ENCODE measurements at regions not wholly inside any gene's neighbourhood (a gene's known extent, or its start where the extent isn't known, plus 50 kb on each side); places are given as distances from the start of the nearest gene placed in this dataset.

DNA sequence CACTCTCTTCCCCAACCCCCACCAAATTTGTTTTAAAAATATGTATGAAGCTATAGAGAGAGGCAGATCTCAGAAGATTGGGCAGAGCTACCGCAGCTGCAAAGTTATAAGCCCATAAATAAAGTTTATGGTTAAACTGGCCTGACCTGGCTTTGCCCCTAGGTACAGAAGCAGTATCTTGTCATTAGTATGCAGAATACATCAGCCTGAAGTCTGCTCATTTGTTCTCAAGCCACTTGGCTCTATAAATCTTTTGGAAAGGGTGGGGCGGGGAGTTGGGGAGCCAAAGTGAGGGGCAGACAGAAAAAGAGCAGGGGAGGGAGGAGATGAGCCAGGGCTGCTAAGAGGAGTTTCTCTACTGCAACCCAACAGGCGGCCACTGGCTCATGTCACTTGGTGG, 113.2 kb downstream of the SOX9 start:
- Mint-ChIP-seq H3K36me3 (ENCODE audit: unreplicated experiment) (no peaks in the 10 kb centered on the region), H3K27ac (ENCODE audit: unreplicated experiment) (no peak overlapping the region), H3K27me3 (ENCODE audit: unreplicated experiment) (peaks cover 31% of the 10 kb centered on the region), H3K9me3 (ENCODE audit: unreplicated experiment) (no peaks in the 10 kb centered on the region), H3K4me1 (ENCODE audit: unreplicated experiment) (no peaks in the 10 kb centered on the region), H3K4me3 (ENCODE audit: unreplicated experiment) (no peak overlapping the region)
- DNase-seq (ENCODE audit: extremely low spot score, unreplicated experiment): no peak
- TF ChIP-seq, protein P1, sequence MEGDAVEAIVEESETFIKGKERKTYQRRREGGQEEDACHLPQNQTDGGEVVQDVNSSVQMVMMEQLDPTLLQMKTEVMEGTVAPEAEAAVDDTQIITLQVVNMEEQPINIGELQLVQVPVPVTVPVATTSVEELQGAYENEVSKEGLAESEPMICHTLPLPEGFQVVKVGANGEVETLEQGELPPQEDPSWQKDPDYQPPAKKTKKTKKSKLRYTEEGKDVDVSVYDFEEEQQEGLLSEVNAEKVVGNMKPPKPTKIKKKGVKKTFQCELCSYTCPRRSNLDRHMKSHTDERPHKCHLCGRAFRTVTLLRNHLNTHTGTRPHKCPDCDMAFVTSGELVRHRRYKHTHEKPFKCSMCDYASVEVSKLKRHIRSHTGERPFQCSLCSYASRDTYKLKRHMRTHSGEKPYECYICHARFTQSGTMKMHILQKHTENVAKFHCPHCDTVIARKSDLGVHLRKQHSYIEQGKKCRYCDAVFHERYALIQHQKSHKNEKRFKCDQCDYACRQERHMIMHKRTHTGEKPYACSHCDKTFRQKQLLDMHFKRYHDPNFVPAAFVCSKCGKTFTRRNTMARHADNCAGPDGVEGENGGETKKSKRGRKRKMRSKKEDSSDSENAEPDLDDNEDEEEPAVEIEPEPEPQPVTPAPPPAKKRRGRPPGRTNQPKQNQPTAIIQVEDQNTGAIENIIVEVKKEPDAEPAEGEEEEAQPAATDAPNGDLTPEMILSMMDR (IDR thresholded peaks at IDR 0.05): no peak

DNA sequence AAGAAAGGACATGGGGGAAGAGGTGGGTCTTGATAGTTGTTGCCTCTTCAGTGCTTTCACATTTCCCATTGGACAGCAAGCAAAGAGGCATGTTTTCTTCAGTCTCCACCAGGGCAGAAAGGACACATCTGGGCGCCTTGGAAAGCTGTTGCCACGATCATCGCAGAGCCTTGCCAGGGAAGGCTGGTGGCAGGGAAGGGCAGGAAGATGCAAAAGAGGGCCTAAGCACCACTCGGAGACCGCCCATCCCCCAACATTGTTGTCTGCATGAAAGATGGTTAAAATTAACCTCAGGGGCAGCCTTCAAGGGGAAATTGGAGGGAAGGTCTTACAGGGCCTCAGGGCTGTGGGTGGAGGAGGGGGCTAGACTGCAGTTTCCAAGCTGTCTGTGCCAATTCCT, 114.2 kb downstream of the SOX9 start:
- Mint-ChIP-seq H3K4me3 (ENCODE audit: unreplicated experiment) (no peak overlapping the region), H3K27me3 (ENCODE audit: unreplicated experiment) (peaks cover 33% of the 10 kb centered on the region), H3K4me1 (ENCODE audit: unreplicated experiment) (no peaks in the 10 kb centered on the region)

DNA sequence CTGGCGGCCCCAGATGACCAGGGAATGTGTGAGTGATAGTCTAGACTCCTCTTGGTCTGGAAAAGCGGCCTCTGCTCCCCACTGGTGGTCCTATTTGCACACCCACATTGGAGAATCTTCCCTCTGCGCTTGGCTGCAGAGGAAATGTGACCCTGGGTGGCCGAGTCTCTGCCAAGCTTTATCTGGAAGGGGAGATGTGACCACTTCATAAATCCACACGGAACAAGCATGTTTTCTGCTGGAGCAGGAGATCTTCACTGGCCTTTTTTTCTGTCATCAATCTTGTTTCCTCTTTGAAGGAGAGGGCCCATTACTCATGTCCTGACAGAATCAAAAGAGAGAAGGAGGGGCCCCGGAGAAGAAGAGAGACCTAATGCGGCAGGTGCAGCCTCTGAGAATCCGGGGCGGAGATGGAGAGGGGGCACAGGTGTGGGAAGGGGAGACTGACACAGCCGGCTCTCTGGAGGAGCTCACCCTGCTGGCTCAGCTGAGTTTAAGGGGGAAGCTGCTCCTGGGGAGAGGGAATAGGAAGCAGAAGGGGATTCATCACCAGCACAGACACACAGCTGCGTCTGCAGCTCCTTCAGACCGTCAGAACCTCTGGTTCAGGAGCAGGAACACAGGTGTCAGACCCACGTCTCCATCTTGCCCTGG, 116.3 kb downstream of the SOX9 start:
- no peaks in the 10 kb centered on the region for H3K36me3 Mint-ChIP-seq (ENCODE audit: unreplicated experiment)
- TF ChIP-seq, protein P1 (IDR thresholded peaks at IDR 0.05): no peak
- H3K27ac Mint-ChIP-seq (ENCODE audit: unreplicated experiment): no peak overlapping the region
- H3K9me3 Mint-ChIP-seq (ENCODE audit: unreplicated experiment): no peaks in the 10 kb centered on the region
- peaks cover 32% of the 10 kb centered on the region for H3K27me3 Mint-ChIP-seq (ENCODE audit: unreplicated experiment)
- DNase-seq (ENCODE audit: extremely low spot score, unreplicated experiment): no peak
- no peaks in the 10 kb centered on the region for H3K4me1 Mint-ChIP-seq (ENCODE audit: unreplicated experiment)
- H3K4me3 Mint-ChIP-seq (ENCODE audit: unreplicated experiment): no peak overlapping the region

More for the DNA sequence above, 114.2 kb downstream of the SOX9 start:
- DNase-seq (ENCODE audit: extremely low spot score, unreplicated experiment): no peak
- Mint-ChIP-seq H3K27ac (ENCODE audit: unreplicated experiment) (no peak overlapping the region), H3K9me3 (ENCODE audit: unreplicated experiment) (no peaks in the 10 kb centered on the region), H3K36me3 (ENCODE audit: unreplicated experiment) (no peaks in the 10 kb centered on the region)
- TF ChIP-seq, protein P1 (IDR thresholded peaks at IDR 0.05): no peak

DNA sequence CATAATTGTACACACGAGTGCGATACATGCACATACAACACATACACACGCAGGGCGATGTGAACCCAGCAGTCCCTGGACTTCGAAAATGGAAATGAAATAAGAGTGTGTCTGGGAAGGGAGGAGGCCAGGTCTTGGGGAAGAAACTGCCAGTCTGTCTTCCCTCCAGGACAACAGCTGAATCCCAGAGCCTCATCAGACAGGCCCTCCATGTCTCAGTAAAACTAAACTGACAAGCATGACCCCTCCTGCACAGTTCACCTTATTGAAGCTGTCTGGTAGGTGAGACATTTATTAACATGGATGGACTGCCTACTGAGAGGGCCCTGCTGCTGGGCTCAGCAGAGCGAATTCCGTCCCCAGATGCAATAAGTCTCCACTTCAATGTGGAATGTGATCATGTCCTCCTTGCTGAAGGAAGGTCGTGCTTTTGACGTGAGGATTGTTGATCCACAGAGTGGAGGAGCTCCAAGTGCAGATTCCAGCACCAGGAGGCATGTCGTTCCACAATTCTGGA, 117.4 kb downstream of the SOX9 start:
- Mint-ChIP-seq H3K27ac (ENCODE audit: unreplicated experiment) (no peak overlapping the region), H3K36me3 (ENCODE audit: unreplicated experiment) (no peaks in the 10 kb centered on the region), H3K27me3 (ENCODE audit: unreplicated experiment) (peaks cover 30% of the 10 kb centered on the region), H3K4me3 (ENCODE audit: unreplicated experiment) (no peak overlapping the region), H3K4me1 (ENCODE audit: unreplicated experiment) (no peaks in the 10 kb centered on the region), H3K9me3 (ENCODE audit: unreplicated experiment) (peaks cover 4% of the 10 kb centered on the region)
- DNase-seq (ENCODE audit: extremely low spot score, unreplicated experiment): no peak
- TF ChIP-seq, protein P1 (IDR thresholded peaks at IDR 0.05): no peak

DNA sequence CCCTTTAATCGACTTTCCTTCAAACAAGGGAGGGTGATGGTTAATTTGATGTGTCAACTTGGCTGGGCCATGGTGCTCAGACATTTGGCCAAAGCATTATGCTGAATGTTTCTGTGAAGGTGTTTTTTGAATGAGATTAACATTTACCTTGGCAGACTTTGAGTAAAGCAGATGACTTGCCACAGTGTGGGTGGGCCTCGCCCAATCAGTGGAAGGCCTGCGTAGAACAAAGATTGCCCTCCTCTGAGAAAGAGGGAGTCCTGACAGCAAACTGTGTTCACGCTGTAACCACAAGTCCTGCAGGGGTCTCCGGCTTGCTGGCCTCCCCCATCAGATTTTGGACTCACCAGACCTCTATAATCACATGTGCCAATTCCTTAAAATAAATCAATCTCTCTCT, 118.7 kb downstream of the SOX9 start:
- DNase-seq (ENCODE audit: extremely low spot score, unreplicated experiment): no peak
- H3K4me3 Mint-ChIP-seq (ENCODE audit: unreplicated experiment): no peak overlapping the region
- peaks cover 2% of the 10 kb centered on the region for H3K4me1 Mint-ChIP-seq (ENCODE audit: unreplicated experiment)
- H3K27ac Mint-ChIP-seq (ENCODE audit: unreplicated experiment): no peak overlapping the region
- H3K27me3 Mint-ChIP-seq (ENCODE audit: unreplicated experiment): peaks cover 19% of the 10 kb centered on the region
- H3K9me3 Mint-ChIP-seq (ENCODE audit: unreplicated experiment): peaks cover 15% of the 10 kb centered on the region
- TF ChIP-seq, protein P1 (IDR thresholded peaks at IDR 0.05): no peak
- H3K36me3 Mint-ChIP-seq (ENCODE audit: unreplicated experiment): no peaks in the 10 kb centered on the region
